Esophagus mucosa (tissue), 1 donor: ENCODE measurements at regions not wholly inside any gene's neighbourhood (a gene's known extent, or its start where the extent isn't known, plus 50 kb on each side); places are given as distances from the start of the nearest gene placed in this dataset.

Experiments used
- ATAC-seq: fragments of 200-7000 bp; cut with Tn5 transposase; one replicate; pipeline ENCODE4 v1.9.1; 2020
- donor health status: DM: yes; HTN: yes; CAD: no.

- no peak for ATAC-seq
Measured at GRCh38 chr9:81532251-81532650, 157.1 kb downstream of the TLE1 start.

- ATAC-seq: no peak
Measured at GRCh38 chr9:81531511-81531910, 157.8 kb downstream of the TLE1 start.

DNA sequence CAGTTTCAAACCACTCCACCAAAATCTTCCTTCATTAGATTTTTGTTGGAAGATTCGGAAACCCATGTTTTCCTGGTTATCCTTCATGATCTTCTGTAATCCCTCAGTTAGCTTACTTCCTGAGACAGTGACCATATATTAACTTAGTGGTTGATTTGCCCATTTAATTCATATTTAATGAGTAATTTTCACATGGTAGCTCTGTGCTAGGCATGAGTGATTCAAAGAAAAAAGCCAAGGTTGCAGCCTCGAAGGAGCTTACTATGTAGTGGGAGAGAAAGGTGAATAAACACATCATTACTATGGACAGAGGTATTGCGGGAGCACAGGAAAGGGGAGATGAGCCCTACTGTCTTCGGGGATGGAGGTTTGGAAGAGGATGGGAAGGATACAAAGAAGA lies 158.5 kb downstream of the TLE1 start:
- ATAC-seq: no peak

DNA sequence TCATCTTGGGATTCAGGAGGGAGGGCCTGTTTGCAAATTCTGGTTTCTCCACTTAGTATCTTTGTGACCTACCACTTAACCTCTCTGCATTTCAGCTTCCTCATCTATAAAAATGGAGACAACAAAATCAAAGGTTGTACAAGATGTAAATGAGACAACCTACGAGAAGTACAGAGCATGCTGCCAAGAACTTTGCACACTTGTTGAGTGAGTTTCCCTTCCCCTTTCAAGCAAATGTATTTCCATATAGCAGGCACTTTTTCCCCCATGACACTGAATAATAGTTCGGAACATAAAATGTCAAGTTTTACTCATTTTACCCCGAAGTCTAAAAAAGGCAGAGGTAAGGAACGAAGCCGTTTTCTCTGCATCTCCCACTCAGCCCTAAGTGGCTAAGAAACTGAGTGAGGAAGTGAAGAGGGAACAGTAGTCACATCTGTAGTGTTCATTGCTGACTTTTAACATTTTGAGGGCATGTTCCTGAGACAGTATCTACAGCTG lies 159.0 kb downstream of the TLE1 start:
- ATAC-seq: peak; percentile 39

DNA sequence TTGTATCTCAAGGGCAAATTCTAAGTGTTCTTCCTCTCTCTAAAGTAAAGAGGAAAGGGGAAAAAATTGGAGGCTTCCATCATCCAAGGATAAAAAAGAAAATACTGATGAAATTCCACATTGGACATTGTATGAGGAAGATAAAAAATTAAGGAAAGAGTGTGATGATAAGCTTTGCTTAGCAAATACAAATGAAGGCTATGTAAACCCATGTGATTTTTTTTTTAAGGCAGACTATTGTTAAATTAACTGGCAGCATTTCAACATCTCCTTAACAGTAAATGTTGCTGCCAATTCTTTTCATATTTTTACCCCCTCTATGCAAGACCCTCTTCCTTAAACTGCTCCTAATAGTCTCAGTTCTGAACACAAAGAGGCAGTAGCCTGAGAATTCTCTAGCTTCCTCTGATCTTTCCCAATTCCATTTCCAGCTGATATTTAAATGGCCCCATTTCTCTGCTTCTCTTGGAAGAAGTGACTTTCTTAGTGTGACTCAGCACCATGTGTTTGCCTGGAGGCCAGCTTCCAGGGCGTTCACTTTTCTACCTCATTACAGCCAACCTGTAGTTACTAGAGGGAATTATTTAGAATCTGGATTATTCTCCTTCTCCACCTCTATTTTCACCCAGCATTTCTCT lies 159.7 kb downstream of the TLE1 start:
- ATAC-seq: peak; percentile 86

DNA sequence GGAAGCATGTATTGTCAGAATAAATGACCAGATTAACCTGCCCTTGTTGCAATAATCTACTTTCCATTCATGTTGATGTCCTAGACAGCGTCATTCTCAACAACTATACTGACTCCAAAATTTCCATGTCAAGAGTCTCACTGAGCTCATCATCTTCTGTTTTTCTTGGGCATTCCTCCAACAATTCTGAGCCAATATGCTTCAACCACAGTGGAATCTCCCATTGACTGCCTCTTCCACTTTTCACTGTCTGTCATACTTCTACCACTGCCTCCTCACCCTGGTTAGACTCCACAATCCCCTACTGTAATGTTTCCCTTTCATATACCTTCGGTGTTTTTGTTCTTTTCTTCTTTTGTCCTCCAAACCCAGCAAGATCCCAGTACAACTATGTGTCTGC lies 162.8 kb downstream of the TLE1 start:
- ATAC-seq: no peak

DNA sequence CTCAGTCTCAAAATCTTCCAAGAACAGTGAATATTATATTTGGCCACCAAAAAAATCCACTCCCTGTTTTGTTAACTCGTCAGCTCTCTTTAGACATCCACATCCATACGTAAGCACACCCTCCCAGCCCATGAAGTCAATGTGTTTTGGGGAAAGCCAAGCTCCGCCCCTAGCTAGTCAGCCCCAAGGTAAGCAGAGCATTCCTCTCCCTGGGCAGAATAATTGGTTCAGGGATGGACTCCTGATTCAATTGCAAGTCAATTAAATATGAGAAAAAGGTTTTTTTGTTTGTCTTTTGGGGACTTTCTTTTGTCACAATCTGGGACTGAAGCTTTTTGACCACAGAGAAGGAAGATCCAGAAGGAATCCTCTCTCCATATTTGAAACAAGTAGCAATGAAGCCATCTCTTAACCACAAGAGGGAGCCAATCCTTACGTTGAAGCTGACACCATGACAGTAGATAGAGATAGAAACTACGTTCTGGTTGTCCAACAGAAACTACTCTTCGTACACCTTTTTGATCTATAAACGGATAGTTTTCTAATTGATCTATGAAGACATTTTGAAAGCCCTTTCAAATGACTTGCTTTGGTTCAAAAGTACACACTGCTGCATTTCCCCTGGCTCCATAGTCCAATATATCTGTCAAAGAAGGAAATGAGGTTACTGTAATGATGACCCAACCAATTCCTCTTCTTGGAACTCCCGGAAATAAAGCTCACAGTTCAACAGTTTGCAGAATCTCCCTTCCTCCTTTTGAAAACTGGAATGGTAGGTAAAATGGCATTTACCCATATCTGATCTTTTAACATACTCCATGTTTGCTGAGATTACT lies 166.4 kb downstream of the TLE1 start:
- peak; percentile 79 for ATAC-seq

DNA sequence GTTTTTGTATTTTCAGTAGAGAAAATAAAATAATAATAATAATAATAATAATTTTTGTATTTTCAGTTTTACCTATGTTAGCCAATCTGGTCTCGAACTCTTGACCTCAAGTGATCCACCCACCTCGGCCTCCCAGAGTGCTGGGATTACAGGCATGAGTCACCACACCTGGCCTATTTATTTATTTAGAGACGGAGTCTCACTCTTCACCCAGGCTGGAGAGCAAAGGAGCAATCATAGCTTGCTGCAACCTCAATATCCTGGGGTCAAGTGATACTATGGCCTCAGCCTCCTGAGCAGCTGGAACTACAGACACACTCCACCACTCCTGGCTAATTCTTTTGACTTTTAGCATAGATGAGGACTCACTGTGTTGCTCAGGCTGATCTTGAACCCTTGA lies 167.5 kb downstream of the TLE1 start:
- ATAC-seq: peak; percentile 23

GRCh38 chr9:81519816-81520495 lies 169.4 kb downstream of the TLE1 start:
- ATAC-seq: no peak

DNA sequence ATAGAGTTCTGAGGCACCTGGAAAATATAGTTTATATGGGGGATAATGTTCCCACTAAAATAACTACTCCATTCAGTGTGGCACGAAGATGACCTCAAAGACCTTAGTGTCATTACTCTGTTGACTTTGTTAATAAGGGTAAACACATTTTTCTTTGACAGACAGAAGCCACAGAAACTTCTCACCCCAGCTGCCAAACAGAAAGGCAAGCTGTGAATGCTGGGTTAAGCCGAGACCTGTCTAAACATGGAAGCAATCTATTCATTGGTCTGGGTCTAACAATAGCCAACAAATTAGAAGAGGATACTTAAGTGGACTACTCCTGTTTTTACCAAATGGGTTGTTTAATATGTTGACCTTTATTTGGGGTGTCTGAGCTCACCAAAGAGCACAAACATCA lies 171.4 kb downstream of the TLE1 start:
- no peak for ATAC-seq

- no peak for ATAC-seq
Measured at GRCh38 chr9:81513059-81513458, 176.3 kb downstream of the TLE1 start.

DNA sequence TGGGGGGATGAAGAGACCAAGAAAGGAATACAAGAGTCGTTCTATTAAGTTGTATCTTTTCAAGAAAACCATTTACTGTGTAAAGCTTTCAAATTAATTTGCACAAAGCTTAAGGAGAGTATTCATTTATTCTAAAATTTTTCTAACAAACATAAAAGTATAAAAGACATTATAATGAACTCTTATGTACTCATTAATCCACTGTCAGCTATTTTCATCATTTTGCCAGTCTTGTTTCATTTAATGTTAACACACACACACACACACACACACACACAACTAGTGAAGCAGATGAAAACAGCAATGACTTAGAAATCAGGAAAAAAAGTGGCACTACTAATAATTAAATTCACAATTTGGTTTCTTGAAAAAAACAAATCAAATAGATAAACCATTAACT lies 176.7 kb downstream of the TLE1 start:
- ATAC-seq: no peak

DNA sequence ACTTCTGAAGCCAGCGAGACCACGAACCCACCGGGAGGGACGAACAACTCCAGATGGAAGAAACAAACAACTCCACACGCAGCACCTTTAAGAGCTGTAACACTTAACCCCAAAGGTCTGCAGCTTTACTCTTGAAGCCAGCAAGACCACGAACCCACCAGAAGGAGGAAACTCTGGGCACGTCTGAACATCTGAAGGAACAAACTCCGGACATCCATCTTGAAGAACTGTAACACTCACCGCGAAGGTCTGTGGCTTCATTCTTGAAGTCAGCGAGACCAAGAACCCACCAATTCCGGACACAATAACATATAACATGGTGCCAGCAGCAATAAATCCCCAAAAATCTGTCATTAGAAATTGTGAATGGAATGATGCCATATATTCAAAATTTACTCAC lies 180.9 kb downstream of the TLE1 start:
- no peak for ATAC-seq

DNA sequence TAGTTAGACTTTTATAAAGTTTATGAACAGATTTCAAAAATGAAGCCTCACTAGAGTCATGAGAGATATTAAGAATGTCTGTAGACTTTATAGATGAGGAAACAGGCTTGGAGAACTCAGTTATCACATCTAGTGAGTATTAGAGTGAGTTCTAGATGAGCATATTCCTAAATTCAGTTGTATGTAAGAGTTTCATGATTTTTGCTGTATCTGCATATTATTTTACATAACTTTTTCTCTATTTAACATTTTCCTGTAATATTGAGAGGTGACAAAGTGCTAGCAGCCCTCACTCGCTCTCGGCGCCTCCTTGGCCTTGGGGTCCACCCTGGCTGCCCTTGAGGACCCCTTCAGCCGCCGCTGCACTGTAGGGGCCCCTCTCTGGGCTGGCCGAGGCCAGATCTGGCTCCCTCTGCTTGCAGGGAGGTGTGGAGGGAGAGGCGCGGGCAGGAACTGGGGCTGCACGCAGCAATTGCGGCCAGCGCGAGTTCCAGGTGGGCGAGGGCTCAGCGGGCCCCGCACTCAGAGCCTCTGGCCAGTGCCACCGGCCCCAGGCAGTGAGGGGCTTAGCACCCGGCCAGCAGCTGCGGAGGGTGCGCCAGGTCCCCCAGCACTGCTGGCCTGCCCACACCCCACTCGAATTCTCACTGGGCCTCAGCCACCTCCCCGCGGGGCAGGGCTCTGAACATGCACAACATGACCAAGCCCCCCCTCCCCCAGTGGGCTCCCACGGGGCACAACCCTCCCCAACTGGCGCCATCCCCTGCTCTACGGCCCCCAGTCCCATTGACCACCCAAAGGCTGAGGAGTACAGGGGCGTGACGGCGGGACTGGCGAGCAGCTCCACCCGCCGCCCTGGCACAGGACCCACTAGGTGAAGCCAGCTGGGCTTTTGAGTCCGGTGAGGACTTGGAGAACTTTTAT lies 182.1 kb downstream of the TLE1 start:
- no peak for ATAC-seq

- ATAC-seq: no peak
Measured at GRCh38 chr9:81499594-81499993, 189.8 kb downstream of the TLE1 start.

DNA sequence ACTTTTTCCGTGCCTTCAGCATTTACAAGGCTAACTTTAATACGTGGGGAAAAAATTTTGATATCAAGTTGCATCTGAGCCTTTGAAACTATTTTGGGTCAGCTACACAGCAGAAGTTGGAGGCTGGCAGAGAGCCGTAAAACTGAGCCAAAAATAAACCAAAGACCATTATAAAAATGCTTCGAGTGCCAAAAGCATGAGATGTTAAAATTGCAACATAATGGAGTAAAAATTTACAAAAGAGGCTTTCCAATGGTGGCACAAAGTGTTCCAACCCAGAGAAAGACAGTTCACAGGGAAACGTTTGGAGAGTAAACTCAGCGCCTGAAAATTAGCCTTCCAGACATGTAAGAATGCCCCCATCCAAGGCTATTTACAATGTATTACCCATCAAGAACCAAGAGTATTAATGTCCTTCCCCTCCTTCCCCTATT lies 190.3 kb downstream of the TLE1 start:
- ATAC-seq: no peak

DNA sequence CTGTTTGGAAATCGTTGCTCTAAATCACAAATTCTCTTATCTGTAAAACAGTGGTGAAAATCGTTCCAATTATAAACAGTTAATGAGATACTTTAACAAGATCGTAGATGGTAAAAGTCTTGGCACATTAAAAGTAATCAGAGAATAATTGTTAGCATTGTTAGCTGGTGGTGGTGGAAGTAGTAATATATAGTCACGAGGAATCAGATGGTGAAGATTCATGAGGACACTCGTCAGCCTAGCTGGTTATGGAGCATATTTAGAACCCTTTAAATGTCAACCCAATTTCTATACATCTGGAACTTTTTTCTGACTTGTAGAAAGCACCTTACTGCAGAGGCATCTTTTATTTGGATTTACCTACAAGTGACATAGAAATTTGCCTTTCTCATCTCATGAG lies 190.8 kb downstream of the TLE1 start:
- no peak for ATAC-seq

DNA sequence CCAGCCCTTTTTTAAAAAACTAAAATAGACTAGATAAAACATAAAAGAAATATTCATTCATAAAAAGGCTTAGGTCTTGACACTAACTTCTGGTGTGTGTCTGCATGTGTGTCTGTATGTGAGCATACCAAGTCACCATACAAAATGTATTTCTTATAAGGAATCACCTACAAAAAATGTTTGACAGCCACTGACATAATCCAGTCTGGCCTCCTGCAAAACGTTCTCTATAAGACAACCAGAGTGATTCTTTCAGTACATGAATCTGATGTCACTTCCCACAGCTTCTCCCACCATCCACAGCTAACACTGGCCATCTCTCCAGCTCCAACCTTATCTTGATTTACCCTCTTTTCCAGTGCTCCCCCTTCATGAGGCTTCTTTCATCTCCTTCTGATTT lies 192.3 kb downstream of the TLE1 start:
- ATAC-seq: no peak

DNA sequence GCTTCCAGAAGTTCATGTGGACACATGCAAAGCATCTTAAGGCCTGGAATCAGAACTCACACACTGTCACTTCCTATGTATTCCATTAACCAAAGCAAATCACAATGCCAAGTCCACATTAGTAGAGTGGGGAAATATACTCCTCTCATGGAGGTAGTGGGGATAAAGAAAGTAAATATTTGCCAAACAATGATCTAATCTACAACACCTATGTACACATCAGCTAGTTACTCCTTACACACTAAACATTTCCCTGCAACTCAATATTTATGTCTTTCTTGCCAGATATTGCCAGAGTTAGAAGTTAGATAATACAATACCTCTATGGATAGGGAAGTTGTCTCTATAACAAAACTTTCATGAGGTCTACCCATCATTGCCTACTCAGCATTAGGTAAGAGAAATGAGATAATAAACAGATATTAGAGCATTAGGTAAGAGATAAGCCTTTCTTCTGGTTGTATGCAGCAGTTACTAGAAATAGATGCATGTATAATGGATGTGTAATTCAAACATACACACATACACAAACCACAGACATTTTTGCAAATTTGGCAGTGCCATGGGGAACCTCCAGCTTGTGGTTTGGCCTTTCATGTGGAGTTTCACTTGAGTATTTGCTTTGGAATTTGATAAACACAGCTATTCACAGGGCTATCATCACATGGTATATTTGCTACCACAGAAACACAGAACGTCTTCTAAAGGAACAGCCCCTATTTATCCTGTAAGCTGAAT lies 196.5 kb downstream of the TLE1 start:
- ATAC-seq: no peak

GRCh38 chr9:81490605-81491331 lies 198.6 kb downstream of the TLE1 start:
- no peak for ATAC-seq

- no peak for ATAC-seq
Measured at GRCh38 chr9:81489046-81489445, 200.3 kb downstream of the TLE1 start.
